GM12878 (cell line): ENCODE measurements at regions not wholly inside any gene's neighbourhood (a gene's known extent, or its start where the extent isn't known, plus 50 kb on each side); places are given as distances from the start of the nearest gene placed in this dataset.

Source experiments
- ATAC-seq: fragments of 200-7000 bp; cut with Tn5 transposase; 3 replicates; pipeline ENCODE4 v1.9.1; 2020; ENCODE audit warnings: mild to moderate bottlenecking, moderate library complexity
- BruUV-seq: library from RNA; stranded (reverse); fragments of 400-500 nt; replicated peaks from 2 replicates; lab custom pipeline; 2021; lab: Mats Ljungman, UMichigan
- CTCF ChIA-PET: fragments of 300-600 bp; sonication (Branson Sonifier 250); formaldehyde crosslinking; extraction: SDS; loops from one replicate; lab custom pipeline; 2021; ENCODE audit warnings: inconsistent platforms; lab: Yijun Ruan, JAX
- POLR2A ChIA-PET: fragments of 350-600 bp; formaldehyde crosslinking; extraction: SDS; loops from one replicate; lab custom pipeline; 2021; ENCODE audit warnings: inconsistent platforms; lab: Charles Lee
- RAD21 ChIA-PET: fragments of 300-600 bp; sonication (Branson Sonifier 250); formaldehyde crosslinking; loops from one replicate; lab custom pipeline; 2023; ENCODE audit warnings: antibody characterized with exemption; ENCODE audit not compliant: unreplicated experiment; lab: Charles Lee
- SMC1A ChIA-PET: fragments of 300-600 bp; sonication (Branson Sonifier 250); formaldehyde crosslinking; loops from one replicate; lab custom pipeline; 2023; ENCODE audit not compliant: unreplicated experiment, uncharacterized antibody; lab: Charles Lee
- DNase-seq: peaks from one replicate; pipeline ENCODE4 v3.0.0-alpha.2; 2011; ENCODE audit warnings: low read depth, low spot score
- FAIRE-seq: peaks from 3 replicates; lab custom pipeline; 2011; peaks lifted over from hg19 to GRCh38; lab: Jason Lieb, UNC
- H2AFZ ChIP-seq: 2 replicates; pipeline ENCODE4 v1.6.0; 2011; ENCODE audit warnings: low read depth, low read length, control low read depth; ENCODE audit not compliant: control insufficient read depth
- H3K27ac ChIP-seq: 2 replicates; pipeline ENCODE4 v1.5.1; 2011; ENCODE audit warnings: control low read depth; ENCODE audit not compliant: control insufficient read depth, insufficient read depth
- H3K27me3 ChIP-seq, 2 experiments: replicated peaks in 1 of 2; 2 replicates each; pipeline versions ENCODE4 v1.6.0 to v1.6.1; 2011; ENCODE audit warnings: low read length in 1 of 2; ENCODE audit not compliant: control insufficient read depth in 2 of 2, insufficient read depth in 2 of 2
- H3K36me3 ChIP-seq, 2 experiments: 2 replicates each; pipeline ENCODE4 v1.5.1; 2011; ENCODE audit warnings: low read length in 1 of 2; ENCODE audit not compliant: control insufficient read depth in 2 of 2, insufficient read depth in 2 of 2
- H3K4me1 ChIP-seq: 2 replicates; pipeline ENCODE4 v1.6.1; 2011; ENCODE audit warnings: mild to moderate bottlenecking, low read length, moderate library complexity, mixed read lengths; ENCODE audit not compliant: control insufficient read depth, insufficient read depth
- H3K4me2 ChIP-seq: 2 replicates; pipeline ENCODE4 v1.6.0; 2011; ENCODE audit warnings: control low read depth; ENCODE audit not compliant: control insufficient read depth, insufficient read depth
- H3K4me3 ChIP-seq: fragments of 200-600 bp; sonication (generic); 2 replicates; pipeline ENCODE4 v1.5.1; 2016
- H3K79me2 ChIP-seq: 2 replicates; pipeline ENCODE4 v1.6.0; 2011; ENCODE audit warnings: low read length; ENCODE audit not compliant: control insufficient read depth, insufficient read depth
- H3K9ac ChIP-seq: 2 replicates; pipeline ENCODE4 v1.8.0; 2011; ENCODE audit warnings: low read length, control low read depth, mixed read lengths; ENCODE audit not compliant: control insufficient read depth, insufficient read depth
- H3K9me3 ChIP-seq: replicated peaks from 3 replicates; pipeline ENCODE4 v1.5.1; 2011; ENCODE audit warnings: mild to moderate bottlenecking, low read length; ENCODE audit not compliant: control insufficient read depth, insufficient read depth
- H4K20me1 ChIP-seq: 2 replicates; pipeline ENCODE4 v1.6.0; 2011; ENCODE audit not compliant: control insufficient read depth, insufficient read depth
- BRCA1 ChIP-seq: IDR thresholded peaks from 2 replicates; pipeline ENCODE4 v1.6.1; 2011; ENCODE audit warnings: low read depth, low read length, improper control_type of control experiment
- CHD2 ChIP-seq: IDR thresholded peaks from 2 replicates; pipeline ENCODE4 v1.6.1; 2011; ENCODE audit warnings: low read depth, low read length, improper control_type of control experiment, borderline replicate concordance
- ESRRA ChIP-seq: IDR thresholded peaks from 2 replicates; pipeline ENCODE4 v1.6.1; 2012; ENCODE audit warnings: mild to moderate bottlenecking, low read length, improper control_type of control experiment
- TCF3 ChIP-seq: IDR thresholded peaks from 2 replicates; pipeline ENCODE4 v1.6.1; 2012; ENCODE audit warnings: low read depth, mild to moderate bottlenecking, low read length, borderline replicate concordance; ENCODE audit not compliant: insufficient read depth
- WGBS: methylation state at CpG from one replicate; pipeline ENCODE4 v1.1.6; 2016; ENCODE audit warnings: low lambda C conversion rate; ENCODE audit not compliant: insufficient replicate concordance, insufficient coverage; ENCODE audit errors: missing lambda C conversion rate; 5-methylcytosine and 5-hydroxymethylcytosine counted together
- in situ Hi-C: fragments of 300-500 bp; cut with MboI; formaldehyde crosslinking; loops from 9 replicates; pipeline ENCODE4 v1.14.3; 2018; ENCODE audit warnings: mixed read lengths
- intact Hi-C: fragments of 100-400 bp; cut with micrococcal nuclease; formaldehyde crosslinking; loops from one replicate; pipeline ENCODE4 v1.14.2; 2022; ENCODE audit not compliant: unreplicated experiment
- TF ChIP-seq, protein P1 (sequence below): fragments of 450-650 bp; IDR thresholded peaks from 2 replicates; pipeline ENCODE4 v1.6.1; 2017; ENCODE audit warnings: mild to moderate bottlenecking, moderate library complexity
- TF ChIP-seq, protein P2 (sequence below): IDR thresholded peaks from 2 replicates; pipeline ENCODE4 v1.6.1; 2012; ENCODE audit warnings: low read length, inconsistent platforms
- TF ChIP-seq, protein P3 (sequence below): fragments of 450-650 bp; IDR thresholded peaks from 2 replicates; pipeline ENCODE4 v1.6.1; 2017; ENCODE audit warnings: antibody characterized with exemption, mild to moderate bottlenecking, moderate library complexity

DNA sequence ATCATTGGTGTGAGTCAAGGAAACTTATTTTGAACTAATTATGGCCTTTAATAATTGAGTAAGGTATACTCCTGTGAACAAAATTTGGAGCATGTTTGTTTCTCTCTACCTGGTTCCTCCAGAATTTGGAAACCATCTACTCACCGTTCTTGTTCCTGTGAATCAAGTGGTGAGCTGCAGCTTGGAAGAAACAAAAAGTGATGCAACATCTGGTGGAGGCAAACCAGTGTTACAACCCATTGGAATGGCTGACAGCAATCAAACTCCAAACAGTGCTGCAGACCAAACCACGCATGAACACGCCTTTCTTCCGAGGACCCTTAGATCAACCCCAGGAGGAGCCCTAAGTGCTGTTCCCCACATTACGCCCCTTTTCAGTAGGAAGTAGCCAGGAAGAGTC lies 104.7 kb upstream of the VASH1 start:
- in situ Hi-C loops, result no loop called here
- Histone ChIP-seq H3K36me3 (no peaks in the 10 kb centered on the region), H3K4me3 (no peak overlapping the region), H2AFZ (no peak overlapping the region), H3K9me3 (peaks cover 2% of the 10 kb centered on the region; the same call in 1 of the 3 replicates), H4K20me1 (no peaks in the 10 kb centered on the region), H3K27me3 (peaks cover 0 to 4% of the 10 kb centered on the region in 2 experiments; a peak in 1 of 4 replicates), H3K79me2 (no peaks in the 10 kb centered on the region), H3K4me2 (no peak overlapping the region), H3K4me1 (no peaks in the 10 kb centered on the region), H3K27ac (no peak overlapping the region), H3K9ac (no peak overlapping the region)
- ATAC-seq (no peak), DNase-seq (no peak), FAIRE-seq (no peak)
- intact Hi-C loops, result no loop called here
- ChIA-PET SMC1A (no interaction called here), POLR2A (no interaction called here), RAD21 (no interaction called here), CTCF (interaction anchor here (1.4 kb wide), 1 partner anchor 11 kb away, joined by 3 read pairs; no protein-coding TSS in a partner anchor)
- TF ChIP-seq, protein P1, sequence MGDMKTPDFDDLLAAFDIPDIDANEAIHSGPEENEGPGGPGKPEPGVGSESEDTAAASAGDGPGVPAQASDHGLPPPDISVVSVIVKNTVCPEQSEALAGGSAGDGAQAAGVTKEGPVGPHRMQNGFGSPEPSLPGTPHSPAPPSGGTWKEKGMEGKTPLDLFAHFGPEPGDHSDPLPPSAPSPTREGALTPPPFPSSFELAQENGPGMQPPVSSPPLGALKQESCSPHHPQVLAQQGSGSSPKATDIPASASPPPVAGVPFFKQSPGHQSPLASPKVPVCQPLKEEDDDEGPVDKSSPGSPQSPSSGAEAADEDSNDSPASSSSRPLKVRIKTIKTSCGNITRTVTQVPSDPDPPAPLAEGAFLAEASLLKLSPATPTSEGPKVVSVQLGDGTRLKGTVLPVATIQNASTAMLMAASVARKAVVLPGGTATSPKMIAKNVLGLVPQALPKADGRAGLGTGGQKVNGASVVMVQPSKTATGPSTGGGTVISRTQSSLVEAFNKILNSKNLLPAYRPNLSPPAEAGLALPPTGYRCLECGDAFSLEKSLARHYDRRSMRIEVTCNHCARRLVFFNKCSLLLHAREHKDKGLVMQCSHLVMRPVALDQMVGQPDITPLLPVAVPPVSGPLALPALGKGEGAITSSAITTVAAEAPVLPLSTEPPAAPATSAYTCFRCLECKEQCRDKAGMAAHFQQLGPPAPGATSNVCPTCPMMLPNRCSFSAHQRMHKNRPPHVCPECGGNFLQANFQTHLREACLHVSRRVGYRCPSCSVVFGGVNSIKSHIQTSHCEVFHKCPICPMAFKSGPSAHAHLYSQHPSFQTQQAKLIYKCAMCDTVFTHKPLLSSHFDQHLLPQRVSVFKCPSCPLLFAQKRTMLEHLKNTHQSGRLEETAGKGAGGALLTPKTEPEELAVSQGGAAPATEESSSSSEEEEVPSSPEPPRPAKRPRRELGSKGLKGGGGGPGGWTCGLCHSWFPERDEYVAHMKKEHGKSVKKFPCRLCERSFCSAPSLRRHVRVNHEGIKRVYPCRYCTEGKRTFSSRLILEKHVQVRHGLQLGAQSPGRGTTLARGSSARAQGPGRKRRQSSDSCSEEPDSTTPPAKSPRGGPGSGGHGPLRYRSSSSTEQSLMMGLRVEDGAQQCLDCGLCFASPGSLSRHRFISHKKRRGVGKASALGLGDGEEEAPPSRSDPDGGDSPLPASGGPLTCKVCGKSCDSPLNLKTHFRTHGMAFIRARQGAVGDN, result no peak
- TF ChIP-seq TCF3 (no peak), BRCA1 (no peak), CHD2 (no peak), ESRRA (no peak)
- TF ChIP-seq, protein P2, sequence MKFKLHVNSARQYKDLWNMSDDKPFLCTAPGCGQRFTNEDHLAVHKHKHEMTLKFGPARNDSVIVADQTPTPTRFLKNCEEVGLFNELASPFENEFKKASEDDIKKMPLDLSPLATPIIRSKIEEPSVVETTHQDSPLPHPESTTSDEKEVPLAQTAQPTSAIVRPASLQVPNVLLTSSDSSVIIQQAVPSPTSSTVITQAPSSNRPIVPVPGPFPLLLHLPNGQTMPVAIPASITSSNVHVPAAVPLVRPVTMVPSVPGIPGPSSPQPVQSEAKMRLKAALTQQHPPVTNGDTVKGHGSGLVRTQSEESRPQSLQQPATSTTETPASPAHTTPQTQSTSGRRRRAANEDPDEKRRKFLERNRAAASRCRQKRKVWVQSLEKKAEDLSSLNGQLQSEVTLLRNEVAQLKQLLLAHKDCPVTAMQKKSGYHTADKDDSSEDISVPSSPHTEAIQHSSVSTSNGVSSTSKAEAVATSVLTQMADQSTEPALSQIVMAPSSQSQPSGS, result no peak
- TF ChIP-seq, protein P3, sequence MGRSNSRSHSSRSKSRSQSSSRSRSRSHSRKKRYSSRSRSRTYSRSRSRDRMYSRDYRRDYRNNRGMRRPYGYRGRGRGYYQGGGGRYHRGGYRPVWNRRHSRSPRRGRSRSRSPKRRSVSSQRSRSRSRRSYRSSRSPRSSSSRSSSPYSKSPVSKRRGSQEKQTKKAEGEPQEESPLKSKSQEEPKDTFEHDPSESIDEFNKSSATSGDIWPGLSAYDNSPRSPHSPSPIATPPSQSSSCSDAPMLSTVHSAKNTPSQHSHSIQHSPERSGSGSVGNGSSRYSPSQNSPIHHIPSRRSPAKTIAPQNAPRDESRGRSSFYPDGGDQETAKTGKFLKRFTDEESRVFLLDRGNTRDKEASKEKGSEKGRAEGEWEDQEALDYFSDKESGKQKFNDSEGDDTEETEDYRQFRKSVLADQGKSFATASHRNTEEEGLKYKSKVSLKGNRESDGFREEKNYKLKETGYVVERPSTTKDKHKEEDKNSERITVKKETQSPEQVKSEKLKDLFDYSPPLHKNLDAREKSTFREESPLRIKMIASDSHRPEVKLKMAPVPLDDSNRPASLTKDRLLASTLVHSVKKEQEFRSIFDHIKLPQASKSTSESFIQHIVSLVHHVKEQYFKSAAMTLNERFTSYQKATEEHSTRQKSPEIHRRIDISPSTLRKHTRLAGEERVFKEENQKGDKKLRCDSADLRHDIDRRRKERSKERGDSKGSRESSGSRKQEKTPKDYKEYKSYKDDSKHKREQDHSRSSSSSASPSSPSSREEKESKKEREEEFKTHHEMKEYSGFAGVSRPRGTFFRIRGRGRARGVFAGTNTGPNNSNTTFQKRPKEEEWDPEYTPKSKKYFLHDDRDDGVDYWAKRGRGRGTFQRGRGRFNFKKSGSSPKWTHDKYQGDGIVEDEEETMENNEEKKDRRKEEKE, result no peak
- WGBS, result 33% methylated on average over 5 of the region's 5 CpGs
- no TSS peak for BruUV-seq
